ENCODE measurements at regions not wholly inside any gene's neighbourhood (a gene's known extent, or its start where the extent isn't known, plus 50 kb on each side); places are given as distances from the start of the nearest gene placed in this dataset.

GRCh38 chr9:118321788-118322187 is 617.6 kb downstream of the TLR4 start:
- DNase-seq, result no peak

- no peak for DNase-seq
Measured at GRCh38 chr9:118324706-118325105, 620.5 kb downstream of the TLR4 start.

GRCh38 chr9:118325757-118326156 is 621.6 kb downstream of the TLR4 start:
- DNase-seq, result no peak

DNA sequence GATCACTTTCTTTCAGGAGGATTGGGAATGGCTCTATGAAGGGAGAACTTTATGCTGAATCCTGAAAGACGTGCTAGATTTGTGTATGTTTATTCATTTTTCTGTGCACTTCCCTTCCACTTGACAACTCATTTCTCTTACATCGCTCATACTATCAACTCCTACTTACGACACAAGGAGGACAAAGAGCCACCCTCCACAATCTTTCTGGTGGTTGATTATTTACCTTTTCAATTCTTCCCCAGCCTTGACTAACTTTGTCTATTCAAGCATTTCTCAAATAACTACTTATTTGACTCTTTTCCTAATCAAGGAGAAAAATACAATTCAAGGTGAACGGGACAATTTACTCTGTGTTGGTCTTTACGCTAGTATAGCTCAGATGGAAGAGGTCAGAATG is 622.1 kb downstream of the TLR4 start:
- DNase-seq, result no peak

DNA sequence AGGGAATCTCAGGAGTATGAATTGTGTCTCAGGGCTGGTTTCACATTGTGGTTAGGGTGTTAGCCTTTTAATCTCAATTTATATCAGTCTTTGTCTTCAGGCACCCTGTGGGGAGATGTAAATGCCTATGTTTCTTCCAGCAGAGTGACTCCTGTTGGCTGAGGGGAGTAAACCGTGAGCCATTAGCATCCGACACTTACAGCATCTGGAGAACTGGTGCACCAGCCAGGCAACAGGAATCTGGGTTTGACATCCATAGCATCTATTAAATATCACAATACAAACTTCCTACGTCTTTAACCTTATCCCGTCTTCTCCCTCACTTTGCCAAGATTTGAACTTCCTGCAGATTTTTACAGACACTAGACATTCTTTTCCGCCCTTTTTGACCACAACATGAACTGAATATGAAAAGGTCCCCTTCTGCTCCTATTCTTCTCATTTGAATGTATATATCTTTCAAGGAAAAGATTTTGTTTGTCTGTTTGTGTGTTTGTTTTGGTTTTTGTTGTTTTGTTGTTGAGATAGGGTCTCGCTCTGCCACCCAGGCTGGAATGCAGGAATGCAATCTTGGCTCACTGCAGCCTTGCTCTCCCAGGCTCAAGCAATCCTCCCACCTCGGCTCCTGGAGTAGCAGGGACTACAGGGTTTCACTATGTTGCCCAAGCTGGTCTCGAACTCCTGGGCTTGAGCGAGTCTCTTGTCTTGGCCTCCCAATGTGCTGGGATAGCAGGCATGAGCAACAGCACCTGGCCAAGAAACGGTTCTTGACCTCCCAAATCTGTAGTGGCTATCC is 626.2 kb downstream of the TLR4 start:
- DNase-seq, result no peak

GRCh38 chr9:118331622-118332045 is 627.4 kb downstream of the TLR4 start:
- DNase-seq, result no peak

DNA sequence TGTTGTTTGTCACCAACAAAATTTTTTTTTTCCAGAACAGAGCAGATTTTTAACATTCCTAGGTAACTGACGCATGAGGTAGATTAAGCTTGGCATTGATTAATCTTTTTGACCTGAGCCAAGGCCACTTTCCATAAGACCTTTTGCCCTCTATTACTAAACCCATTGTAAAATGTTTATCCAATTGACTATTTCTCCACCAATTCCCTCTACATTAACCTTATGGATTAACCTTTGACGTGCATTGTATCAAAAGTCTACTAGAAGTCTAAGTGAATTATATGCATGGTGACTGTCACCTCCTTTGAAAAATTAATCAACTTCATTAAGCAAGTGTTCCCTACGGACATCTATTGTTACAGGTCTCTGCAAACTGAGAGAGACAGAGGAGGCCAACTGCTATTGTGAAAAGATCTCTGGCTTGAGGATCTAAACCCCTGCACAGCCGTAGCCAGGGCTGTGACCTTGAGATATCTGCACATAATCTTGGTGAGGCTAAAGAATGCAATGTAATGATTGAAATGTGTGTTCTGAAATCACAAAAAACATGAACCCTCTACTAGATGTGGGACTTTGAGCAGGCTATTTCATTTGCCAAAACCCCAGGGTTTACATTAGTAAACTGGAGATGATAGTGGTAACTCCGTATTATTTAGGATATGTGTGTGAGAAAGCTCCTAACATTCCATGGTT is 632.2 kb downstream of the TLR4 start:
- no peak for DNase-seq

- DNase-seq, result no peak
Measured at GRCh38 chr9:118336943-118337330, 632.7 kb downstream of the TLR4 start.

DNA sequence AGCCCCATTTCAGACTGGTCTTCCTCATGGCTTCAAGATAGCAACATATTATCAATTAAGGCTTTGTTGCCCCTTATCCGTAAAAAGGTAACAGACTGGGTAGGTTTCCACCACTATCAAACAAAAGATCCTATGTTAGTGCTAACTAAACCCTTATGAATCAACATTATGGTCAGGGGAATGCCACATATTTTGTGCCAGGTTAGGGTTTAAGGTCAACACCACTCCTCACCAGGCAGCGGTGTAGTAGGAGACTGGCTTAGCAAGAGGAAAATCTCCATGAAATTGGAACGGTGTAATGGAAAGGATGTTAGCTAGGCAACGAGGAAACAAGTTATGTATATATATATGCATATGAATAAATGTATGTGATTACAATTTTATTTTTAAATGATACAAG is 655.8 kb downstream of the TLR4 start:
- no peak for DNase-seq

DNA sequence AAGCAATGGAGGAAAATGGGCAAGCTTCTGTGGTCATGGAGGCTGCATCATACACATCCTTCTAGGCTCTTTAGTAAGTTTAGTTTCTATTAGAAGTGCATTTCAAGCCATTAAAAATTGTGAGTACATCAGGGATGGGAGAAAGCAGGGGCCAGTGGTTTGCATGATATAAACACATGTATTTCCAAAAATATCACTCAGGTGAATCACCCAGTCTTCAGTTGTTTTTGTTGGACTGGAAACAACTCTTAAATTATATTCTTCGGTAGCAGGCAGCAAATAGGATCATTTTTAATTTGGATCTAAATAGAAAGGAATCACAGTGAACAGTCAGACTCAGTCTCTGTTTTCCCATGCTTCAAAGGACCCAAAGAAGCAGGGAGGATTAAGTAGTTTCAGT is 657.9 kb downstream of the TLR4 start:
- DNase-seq, result no peak

DNA sequence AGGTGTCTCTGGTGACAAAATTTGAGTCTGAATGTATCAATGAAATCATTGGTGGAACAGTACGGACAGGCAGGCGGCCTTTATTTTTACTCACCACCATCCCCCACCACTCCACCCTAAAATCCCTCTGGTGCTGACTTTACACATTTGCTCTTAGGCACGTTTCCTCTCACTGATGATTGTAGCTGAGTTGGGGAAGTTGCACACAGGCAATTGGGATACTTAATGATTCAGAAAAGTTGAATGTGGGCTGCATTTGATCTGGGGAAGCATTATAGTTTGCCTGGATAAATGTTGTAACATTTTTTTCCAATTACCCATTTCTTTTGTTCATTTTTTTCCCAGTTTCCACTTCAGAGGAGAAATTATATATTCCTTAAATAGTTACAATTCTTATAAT is 658.4 kb downstream of the TLR4 start:
- DNase-seq, result no peak

DNA sequence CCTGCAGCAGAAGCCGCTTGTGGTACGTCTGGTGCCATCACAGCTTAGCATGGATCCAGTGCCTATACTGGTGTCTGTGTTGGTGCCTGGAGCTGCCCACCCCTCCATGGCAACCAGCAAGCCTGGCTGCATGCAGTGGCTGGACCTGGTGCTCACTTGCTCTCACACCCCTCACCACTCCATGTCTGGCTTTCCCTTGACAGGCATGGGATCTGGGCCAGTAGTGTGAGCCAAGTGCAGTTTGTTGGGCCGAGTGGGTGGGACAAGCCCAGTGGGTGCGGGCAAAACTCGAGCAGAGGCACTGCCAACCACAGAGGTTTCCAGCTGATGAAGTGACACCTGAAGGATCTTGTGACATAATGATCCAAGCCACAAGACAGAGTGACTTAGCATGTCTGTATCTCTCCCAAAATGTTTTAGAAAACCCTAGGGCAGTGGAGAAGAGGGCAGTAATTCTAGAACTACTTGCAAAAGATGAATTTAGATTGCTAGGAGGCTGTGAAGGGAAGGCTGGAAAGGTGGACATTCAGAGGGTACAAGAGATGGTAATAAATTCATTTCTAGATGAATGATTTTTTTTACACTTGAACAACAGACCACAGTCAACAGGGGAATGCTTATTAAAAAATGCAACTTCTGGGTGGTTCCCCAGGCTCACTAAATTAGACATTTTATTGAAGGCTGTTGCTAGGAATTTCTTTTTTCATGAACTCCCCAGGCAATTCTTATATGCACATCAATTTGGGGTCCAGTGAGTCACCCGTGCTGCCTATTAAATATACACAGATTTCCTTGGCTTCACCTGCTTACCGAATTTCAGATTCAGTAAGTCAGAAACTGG is 660.3 kb downstream of the TLR4 start:
- no peak for DNase-seq

DNA sequence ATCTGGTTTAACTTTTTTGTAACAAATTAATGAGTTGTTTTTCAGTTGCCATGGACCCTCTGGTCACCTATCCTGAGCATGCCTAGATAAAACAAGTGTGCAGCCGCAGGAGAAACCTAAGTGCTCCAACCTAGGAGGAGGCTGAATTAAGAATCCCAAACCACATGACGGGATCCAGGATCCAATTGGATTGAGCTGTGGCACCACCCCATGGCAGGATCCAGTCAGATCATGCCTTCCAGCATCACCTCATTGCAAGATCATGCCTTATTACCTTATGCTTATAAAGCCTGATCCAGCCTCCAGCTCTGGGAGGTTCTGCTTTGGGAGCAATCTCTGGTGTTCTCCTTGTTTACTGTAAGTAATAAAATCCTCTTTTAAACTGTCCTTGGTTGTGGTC is 662.0 kb downstream of the TLR4 start:
- DNase-seq, result no peak

DNA sequence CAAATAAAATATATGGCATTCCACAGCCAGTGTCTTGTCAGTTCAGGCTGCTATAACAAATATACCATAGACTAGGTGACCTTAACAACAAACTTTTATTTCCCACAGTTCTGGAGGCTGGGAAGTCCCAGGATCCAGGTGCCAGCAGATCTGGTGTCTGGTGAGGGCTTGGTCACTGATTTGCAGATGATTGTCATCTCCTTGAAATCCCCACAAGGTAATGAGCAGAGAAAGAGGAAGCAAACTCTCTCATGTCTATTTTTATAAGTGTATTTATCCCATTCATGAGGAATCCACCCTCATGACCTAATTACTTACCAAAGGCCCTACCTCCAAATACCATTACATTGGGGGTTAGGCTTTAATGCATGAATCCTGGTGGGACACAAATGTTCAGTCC is 663.2 kb downstream of the TLR4 start:
- no peak for DNase-seq

GRCh38 chr9:118384531-118385100 is 680.4 kb downstream of the TLR4 start:
- no peak for DNase-seq

- no peak for DNase-seq
Measured at GRCh38 chr9:118395415-118395814, 691.2 kb downstream of the TLR4 start.

DNA sequence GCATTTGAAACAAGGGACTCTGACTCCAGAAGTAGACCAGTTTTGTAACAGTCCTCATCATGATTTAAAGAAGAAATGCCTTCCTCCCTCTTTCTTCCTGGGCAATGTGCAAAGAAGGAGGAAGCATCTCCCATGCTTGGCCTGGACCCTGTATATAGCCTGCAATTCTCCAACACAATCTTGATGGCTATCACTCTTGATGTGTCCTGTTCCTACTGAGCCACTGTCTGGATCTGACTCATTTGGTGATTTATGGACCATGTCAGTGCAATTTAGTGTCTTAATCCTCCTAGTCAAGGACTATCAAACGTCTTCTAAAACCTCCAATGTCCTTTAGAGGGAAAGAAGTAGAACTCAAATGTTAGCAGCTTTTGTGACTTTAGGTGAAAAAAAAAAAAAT is 697.3 kb downstream of the TLR4 start:
- no peak for DNase-seq

GRCh38 chr9:118414676-118415075 is 710.5 kb downstream of the TLR4 start:
- no peak for DNase-seq

GRCh38 chr9:118418887-118419565 is 714.8 kb downstream of the TLR4 start:
- DNase-seq, result no peak

- DNase-seq, result no peak
Measured at GRCh38 chr9:118419676-118420075, 715.5 kb downstream of the TLR4 start.

- DNase-seq, result no peak
Measured at GRCh38 chr9:118422508-118422907, 718.3 kb downstream of the TLR4 start.

DNA sequence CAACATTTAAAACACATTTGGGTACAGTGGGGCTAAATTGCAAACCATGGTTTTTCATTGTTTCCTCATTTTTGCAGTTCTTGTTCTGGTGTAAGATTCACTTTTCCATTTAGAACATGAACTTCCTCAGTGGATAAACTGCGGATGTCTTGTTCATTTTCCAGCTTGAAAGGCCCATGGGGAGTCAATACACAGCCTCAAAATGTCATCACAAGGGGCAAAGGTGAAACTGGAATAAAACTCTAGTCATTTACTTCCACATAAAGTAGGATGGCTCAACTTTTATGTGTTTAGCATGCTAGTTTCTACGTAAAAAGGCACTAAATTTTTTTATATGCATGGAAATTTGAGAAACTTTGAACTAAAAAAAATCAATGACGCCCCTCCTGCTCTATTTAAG is 718.8 kb downstream of the TLR4 start:
- DNase-seq, result no peak

DNA sequence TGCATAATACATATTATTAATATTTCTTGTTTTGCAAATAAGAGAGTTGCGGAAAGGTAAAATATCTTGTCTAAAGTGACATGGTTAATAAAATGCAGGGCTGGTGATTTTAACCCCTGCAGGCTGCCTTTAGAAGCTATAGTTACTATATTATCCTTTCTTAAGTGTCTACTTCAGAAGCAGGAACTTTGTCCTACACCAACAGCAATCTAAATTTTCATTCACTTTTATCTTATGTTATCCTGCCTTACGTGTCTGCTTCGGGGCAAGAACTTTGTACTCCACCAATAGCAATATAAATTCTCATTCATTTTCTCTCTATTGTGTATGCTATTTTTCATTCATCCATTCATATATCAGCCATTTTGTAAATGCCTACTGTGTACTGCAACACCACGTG is 719.5 kb downstream of the TLR4 start:
- DNase-seq, result no peak
